Liver (tissue), 8 donors: ENCODE measurements at regions not wholly inside any gene's neighbourhood (a gene's known extent, or its start where the extent isn't known, plus 50 kb on each side); places are given as distances from the start of the nearest gene placed in this dataset.

Source experiments
- DNase-seq: peaks from one replicate; pipeline ENCODE4 v3.0.0-alpha.2; 2017; ENCODE audit warnings: low spot score
- H3K27ac ChIP-seq, 2 donors: one replicate each; pipeline ENCODE4 v1.7.0; 2013; ENCODE audit warnings: inconsistent platforms in 2 of 2, low read length in 2 of 2, control low read depth in 1 of 2, low read depth in 1 of 2, mild to moderate bottlenecking in 1 of 2
- H3K27me3 ChIP-seq, 4 donors: one replicate each; pipeline versions ENCODE4 v1.6.1 to v1.7.0; 2013; ENCODE audit warnings: low read length in 3 of 4, inconsistent platforms in 1 of 4, mild to moderate bottlenecking in 1 of 4, moderate library complexity in 1 of 4; ENCODE audit not compliant: control insufficient read depth in 4 of 4, insufficient read depth in 4 of 4
- H3K36me3 ChIP-seq, 4 donors: one replicate each; pipeline versions ENCODE4 v1.6.1 to v1.7.0; 2013; ENCODE audit warnings: low read length in 3 of 4, mild to moderate bottlenecking in 3 of 4, low read depth in 1 of 4, moderate library complexity in 1 of 4; ENCODE audit not compliant: control insufficient read depth in 4 of 4, insufficient read depth in 3 of 4
- H3K4me1 ChIP-seq, 4 donors: one replicate each; pipeline versions ENCODE4 v1.6.1 to v1.7.0; 2013; ENCODE audit warnings: low read length in 3 of 4, mild to moderate bottlenecking in 3 of 4, moderate library complexity in 1 of 4; ENCODE audit not compliant: control insufficient read depth in 4 of 4, insufficient read depth in 4 of 4
- H3K4me3 ChIP-seq, 3 donors: one replicate each; pipeline versions ENCODE4 v1.6.1 to v1.7.0; 2013; ENCODE audit warnings: low read length in 3 of 3, control low read depth in 1 of 3, low read depth in 1 of 3, mild to moderate bottlenecking in 1 of 3
- H3K9ac ChIP-seq, 2 donors: one replicate each; pipeline ENCODE4 v1.7.0; 2013; ENCODE audit warnings: low read length in 2 of 2, mild to moderate bottlenecking in 2 of 2, moderate library complexity in 2 of 2, control low read depth in 1 of 2, low read depth in 1 of 2
- H3K9me3 ChIP-seq, 4 donors: one replicate each; pipeline versions ENCODE4 v1.6.1 to v1.7.0; 2013; ENCODE audit warnings: low read length in 3 of 4; ENCODE audit not compliant: control insufficient read depth in 4 of 4
- ATF3 ChIP-seq: IDR thresholded peaks from 2 replicates; pipeline ENCODE4 v1.6.1; 2016; ENCODE audit warnings: antibody characterized with exemption
- EGR1 ChIP-seq, 2 donors: IDR thresholded peaks; 2 replicates each; pipeline ENCODE4 v1.6.1; 2016 to 2018; ENCODE audit warnings: antibody characterized with exemption in 2 of 2, low read depth in 2 of 2
- FOXA2 ChIP-seq: IDR thresholded peaks from 2 replicates; pipeline ENCODE4 v1.6.1; 2016; ENCODE audit warnings: antibody characterized with exemption
- GABPA ChIP-seq, 2 donors: IDR thresholded peaks in 1 of 2; conservative IDR thresholded peaks in 1 of 2; 2 replicates each; pipeline ENCODE4 v1.6.1; 2016; ENCODE audit warnings: antibody characterized with exemption in 2 of 2, mild to moderate bottlenecking in 1 of 2, moderate library complexity in 1 of 2
- HNF4A ChIP-seq, 2 donors: conservative IDR thresholded peaks; 2 replicates each; pipeline ENCODE4 v1.6.1; 2016; ENCODE audit warnings: antibody characterized with exemption in 2 of 2, mild to moderate bottlenecking in 2 of 2
- HNF4G ChIP-seq: IDR thresholded peaks from 2 replicates; pipeline ENCODE4 v1.6.1; 2016; ENCODE audit warnings: antibody characterized with exemption
- NR2F2 ChIP-seq: IDR thresholded peaks from 2 replicates; pipeline ENCODE4 v1.6.1; 2016; ENCODE audit warnings: antibody characterized with exemption
- RAD21 ChIP-seq, 2 donors: IDR thresholded peaks; 2 replicates each; pipeline ENCODE4 v1.6.1; 2016; ENCODE audit warnings: antibody characterized with exemption in 2 of 2, mild to moderate bottlenecking in 2 of 2
- TAF1 ChIP-seq: conservative IDR thresholded peaks from 2 replicates; pipeline ENCODE4 v1.6.1; 2016; ENCODE audit warnings: antibody characterized with exemption, mild to moderate bottlenecking
- WGBS: extraction: QIAGEN DNeasy Blood & Tissue Kit; methylation state at CpG from one replicate; pipeline ENCODE4 v1.1.7; 2013; 5-methylcytosine and 5-hydroxymethylcytosine counted together
- TF ChIP-seq, protein P1 (sequence below): fragments of 150-350 bp; IDR thresholded peaks from 2 replicates; pipeline ENCODE4 v1.5.1; 2017; ENCODE audit warnings: improper control_type of control experiment, low read depth, low read length; ENCODE audit not compliant: missing input control
- TF ChIP-seq, protein P2 (sequence below): IDR thresholded peaks from 2 replicates; pipeline ENCODE4 v1.6.1; 2016; ENCODE audit warnings: antibody characterized with exemption
- TF ChIP-seq, protein P3 (sequence below): IDR thresholded peaks from 2 replicates; pipeline ENCODE4 v1.6.1; 2016; ENCODE audit warnings: antibody characterized with exemption
- donor health status: healthy.
- donor health status: healthy.
- donor health status: healthy.
- donor health status: healthy.
- donor health status: healthy.

DNA sequence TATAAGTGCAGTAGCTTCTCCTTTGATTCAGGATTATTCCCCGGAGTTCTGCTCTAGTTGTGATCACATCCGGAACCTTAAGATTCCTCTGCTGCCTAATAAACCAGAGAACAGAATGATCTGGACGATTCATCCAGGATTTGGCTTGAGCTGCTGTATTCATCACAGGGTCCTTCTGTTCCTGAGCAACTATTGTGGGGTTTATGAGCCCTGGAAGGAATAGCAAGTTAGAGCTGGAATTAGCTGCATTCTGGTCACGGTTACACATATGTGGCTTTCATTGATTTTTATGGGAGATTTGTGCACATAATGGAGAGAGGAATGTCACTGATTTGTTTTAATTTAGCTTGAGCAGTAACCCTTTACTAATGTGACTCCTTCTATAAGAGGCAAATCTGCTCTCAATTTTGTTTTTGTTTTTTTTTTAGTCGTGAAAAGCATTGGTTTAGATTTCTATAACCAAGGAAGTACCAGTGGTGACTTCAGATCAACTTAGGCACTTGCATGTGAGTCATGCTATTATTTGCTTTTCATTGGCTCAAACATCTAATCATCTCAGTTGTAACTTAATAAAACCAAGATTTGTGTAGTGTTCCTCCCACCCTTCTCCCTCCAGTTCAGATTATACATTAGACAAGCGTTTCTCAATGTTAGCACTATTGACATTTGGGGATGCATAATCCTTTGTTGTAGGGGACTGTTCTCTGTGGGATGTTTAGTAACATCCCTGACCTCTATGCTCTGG lies 148.5 kb downstream of the OTOL1 start:
- H3K4me3 ChIP-seq: no peak overlapping the region
- no peak for TF ChIP-seq TAF1
- TF ChIP-seq EGR1 (IDR thresholded peaks at IDR 0.05; ENCODE audit: low read depth in 2 of 2): no peak
- no peak for TF ChIP-seq HNF4G
- TF ChIP-seq, protein P1, sequence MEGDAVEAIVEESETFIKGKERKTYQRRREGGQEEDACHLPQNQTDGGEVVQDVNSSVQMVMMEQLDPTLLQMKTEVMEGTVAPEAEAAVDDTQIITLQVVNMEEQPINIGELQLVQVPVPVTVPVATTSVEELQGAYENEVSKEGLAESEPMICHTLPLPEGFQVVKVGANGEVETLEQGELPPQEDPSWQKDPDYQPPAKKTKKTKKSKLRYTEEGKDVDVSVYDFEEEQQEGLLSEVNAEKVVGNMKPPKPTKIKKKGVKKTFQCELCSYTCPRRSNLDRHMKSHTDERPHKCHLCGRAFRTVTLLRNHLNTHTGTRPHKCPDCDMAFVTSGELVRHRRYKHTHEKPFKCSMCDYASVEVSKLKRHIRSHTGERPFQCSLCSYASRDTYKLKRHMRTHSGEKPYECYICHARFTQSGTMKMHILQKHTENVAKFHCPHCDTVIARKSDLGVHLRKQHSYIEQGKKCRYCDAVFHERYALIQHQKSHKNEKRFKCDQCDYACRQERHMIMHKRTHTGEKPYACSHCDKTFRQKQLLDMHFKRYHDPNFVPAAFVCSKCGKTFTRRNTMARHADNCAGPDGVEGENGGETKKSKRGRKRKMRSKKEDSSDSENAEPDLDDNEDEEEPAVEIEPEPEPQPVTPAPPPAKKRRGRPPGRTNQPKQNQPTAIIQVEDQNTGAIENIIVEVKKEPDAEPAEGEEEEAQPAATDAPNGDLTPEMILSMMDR: no peak
- TF ChIP-seq FOXA2: no peak
- no peak for TF ChIP-seq GABPA (IDR thresholded peaks at IDR 0.05 in 1 of 2, conservative IDR thresholded peaks at IDR 0.05 in 1 of 2)
- no peak for TF ChIP-seq NR2F2
- H3K4me1 ChIP-seq: no peaks in the 10 kb centered on the region
- no peak for DNase-seq
- no peaks in the 10 kb centered on the region for H3K9me3 ChIP-seq
- H3K27me3 ChIP-seq: no peaks in the 10 kb centered on the region
- H3K9ac ChIP-seq: no peak overlapping the region
- H3K27ac ChIP-seq: no peak overlapping the region
- 70% methylated on average over 6 of the region's 6 CpGs for WGBS
- no peaks in the 10 kb centered on the region for H3K36me3 ChIP-seq

GRCh38 chr3:161647936-161648470 lies 151.4 kb downstream of the OTOL1 start:
- H3K27me3 ChIP-seq: no peaks in the 10 kb centered on the region
- WGBS: 90% methylated on average over 2 of the region's 2 CpGs
- H3K4me3 ChIP-seq: no peak overlapping the region
- H3K36me3 ChIP-seq: no peaks in the 10 kb centered on the region
- no peaks in the 10 kb centered on the region for H3K4me1 ChIP-seq
- TF ChIP-seq, protein P2, sequence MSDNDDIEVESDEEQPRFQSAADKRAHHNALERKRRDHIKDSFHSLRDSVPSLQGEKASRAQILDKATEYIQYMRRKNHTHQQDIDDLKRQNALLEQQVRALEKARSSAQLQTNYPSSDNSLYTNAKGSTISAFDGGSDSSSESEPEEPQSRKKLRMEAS: no peak
- TF ChIP-seq HNF4A (conservative IDR thresholded peaks at IDR 0.05) (no peak), FOXA2 (no peak), ATF3 (no peak), RAD21 (IDR thresholded peaks at IDR 0.05) (no peak)
- TF ChIP-seq, protein P3, sequence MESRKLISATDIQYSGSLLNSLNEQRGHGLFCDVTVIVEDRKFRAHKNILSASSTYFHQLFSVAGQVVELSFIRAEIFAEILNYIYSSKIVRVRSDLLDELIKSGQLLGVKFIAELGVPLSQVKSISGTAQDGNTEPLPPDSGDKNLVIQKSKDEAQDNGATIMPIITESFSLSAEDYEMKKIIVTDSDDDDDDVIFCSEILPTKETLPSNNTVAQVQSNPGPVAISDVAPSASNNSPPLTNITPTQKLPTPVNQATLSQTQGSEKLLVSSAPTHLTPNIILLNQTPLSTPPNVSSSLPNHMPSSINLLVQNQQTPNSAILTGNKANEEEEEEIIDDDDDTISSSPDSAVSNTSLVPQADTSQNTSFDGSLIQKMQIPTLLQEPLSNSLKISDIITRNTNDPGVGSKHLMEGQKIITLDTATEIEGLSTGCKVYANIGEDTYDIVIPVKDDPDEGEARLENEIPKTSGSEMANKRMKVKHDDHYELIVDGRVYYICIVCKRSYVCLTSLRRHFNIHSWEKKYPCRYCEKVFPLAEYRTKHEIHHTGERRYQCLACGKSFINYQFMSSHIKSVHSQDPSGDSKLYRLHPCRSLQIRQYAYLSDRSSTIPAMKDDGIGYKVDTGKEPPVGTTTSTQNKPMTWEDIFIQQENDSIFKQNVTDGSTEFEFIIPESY: no peak
- TF ChIP-seq, protein P1: no peak
- no peak for DNase-seq
- H3K9ac ChIP-seq: no peak overlapping the region
- H3K27ac ChIP-seq: no peak overlapping the region
- H3K9me3 ChIP-seq: no peaks in the 10 kb centered on the region
